HCT116 (cell line): ENCODE measurements at regions not wholly inside any gene's neighbourhood (a gene's known extent, or its start where the extent isn't known, plus 50 kb on each side); places are given as distances from the start of the nearest gene placed in this dataset.

Experiments used
- CBX3 ChIP-seq: IDR thresholded peaks from 2 replicates; pipeline ENCODE4 v1.6.1; 2012; ENCODE audit warnings: low read depth
- POLR2A ChIP-seq: IDR thresholded peaks from 2 replicates; pipeline ENCODE4 v1.7.0; 2011; ENCODE audit warnings: borderline replicate concordance; ENCODE audit not compliant: insufficient read depth, insufficient read length; ENCODE audit errors: extremely low read depth
- SIN3A ChIP-seq: IDR thresholded peaks from 2 replicates; pipeline ENCODE4 v1.6.1; 2012; ENCODE audit warnings: low read depth
- TF ChIP-seq, protein P1 (sequence below): IDR thresholded peaks from 2 replicates; pipeline ENCODE4 v1.6.1; 2012
- TF ChIP-seq, protein P2 (sequence below), 3 experiments: fragments of 200-600 bp in 1 of 3; sonication (generic) in 1 of 3; IDR thresholded peaks in 2 of 3; conservative IDR thresholded peaks in 1 of 3; 2 replicates each; pipeline ENCODE4 v1.5.1; 2012 to 2017; ENCODE audit warnings: low read depth in 2 of 3, low read length in 2 of 3, antibody characterized with exemption in 1 of 3, borderline replicate concordance in 1 of 3, control low read depth in 1 of 3, mild to moderate bottlenecking in 1 of 3, mixed read lengths in 1 of 3, mixed run types in 1 of 3, moderate library complexity in 1 of 3; ENCODE audit not compliant: insufficient read depth in 1 of 3

DNA sequence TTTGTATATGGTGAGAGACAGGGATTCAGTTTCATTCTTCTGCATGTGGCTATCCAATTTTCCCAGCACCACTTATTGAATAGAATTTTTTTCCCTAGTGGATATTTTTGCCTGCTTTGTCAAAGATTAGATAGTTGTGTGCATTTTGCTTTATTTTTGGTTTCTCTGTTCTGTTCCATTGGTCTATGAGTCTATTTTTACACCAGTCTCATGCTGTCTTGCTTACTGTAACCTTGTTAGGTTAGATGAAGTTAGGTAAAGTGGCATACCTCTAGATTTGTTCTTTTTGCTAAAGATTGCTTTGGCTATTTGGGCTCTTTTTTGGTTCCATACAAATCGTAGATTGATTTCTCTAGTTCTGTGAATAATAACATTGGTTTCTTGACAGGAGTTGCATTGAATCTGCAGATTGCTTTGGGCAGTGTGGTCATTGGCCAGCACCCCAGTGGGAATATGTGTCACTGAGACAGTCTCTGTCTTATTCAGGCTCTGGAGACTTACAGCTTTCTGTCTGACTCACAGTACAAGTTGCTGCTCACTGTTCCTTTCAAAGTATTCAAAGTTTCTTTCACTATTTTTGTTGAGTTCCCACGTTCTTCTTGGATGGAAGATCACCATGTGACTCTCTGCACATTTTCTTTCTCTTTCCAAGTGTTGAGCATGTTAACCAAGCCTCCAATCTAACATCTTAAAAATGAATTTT lies 709.1 kb downstream of the CDH11 start:
- TF ChIP-seq SIN3A (no peak), POLR2A (no peak), CBX3 (no peak)
- TF ChIP-seq, protein P1, sequence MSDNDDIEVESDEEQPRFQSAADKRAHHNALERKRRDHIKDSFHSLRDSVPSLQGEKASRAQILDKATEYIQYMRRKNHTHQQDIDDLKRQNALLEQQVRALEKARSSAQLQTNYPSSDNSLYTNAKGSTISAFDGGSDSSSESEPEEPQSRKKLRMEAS: no peak
- TF ChIP-seq, protein P2, sequence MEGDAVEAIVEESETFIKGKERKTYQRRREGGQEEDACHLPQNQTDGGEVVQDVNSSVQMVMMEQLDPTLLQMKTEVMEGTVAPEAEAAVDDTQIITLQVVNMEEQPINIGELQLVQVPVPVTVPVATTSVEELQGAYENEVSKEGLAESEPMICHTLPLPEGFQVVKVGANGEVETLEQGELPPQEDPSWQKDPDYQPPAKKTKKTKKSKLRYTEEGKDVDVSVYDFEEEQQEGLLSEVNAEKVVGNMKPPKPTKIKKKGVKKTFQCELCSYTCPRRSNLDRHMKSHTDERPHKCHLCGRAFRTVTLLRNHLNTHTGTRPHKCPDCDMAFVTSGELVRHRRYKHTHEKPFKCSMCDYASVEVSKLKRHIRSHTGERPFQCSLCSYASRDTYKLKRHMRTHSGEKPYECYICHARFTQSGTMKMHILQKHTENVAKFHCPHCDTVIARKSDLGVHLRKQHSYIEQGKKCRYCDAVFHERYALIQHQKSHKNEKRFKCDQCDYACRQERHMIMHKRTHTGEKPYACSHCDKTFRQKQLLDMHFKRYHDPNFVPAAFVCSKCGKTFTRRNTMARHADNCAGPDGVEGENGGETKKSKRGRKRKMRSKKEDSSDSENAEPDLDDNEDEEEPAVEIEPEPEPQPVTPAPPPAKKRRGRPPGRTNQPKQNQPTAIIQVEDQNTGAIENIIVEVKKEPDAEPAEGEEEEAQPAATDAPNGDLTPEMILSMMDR (IDR thresholded peaks at IDR 0.05 in 2 of 3, conservative IDR thresholded peaks at IDR 0.05 in 1 of 3; ENCODE audit: borderline replicate concordance in 1 of 3, insufficient read depth in 1 of 3, low read depth in 2 of 3, low read length in 2 of 3): no peak
